ENCODE measurements at regions not wholly inside any gene's neighbourhood (a gene's known extent, or its start where the extent isn't known, plus 50 kb on each side); places are given as distances from the start of the nearest gene placed in this dataset.

DNA sequence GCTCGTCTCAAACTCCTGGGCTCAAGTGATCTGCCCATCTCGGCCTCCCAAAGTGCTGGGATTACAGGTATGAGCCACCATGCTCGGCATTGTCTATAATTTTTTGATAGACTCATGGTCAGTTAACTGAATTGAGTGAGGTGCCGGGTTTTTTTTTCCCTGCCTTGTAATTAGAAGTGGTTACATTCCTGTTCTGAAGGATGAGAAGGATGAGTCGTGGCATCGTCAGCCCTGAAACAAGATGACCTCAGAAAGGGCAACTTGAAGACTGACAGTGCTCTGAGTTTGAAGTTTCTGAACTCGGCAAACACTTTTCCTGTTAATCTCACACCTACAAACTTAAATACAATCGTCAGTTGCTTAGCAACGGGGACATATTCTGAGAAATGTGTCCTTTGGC lies 158.7 kb upstream of the PDE10A start:
- H3K18ac ChIP-seq (ENCODE audit: low read depth, low read length): no peak overlapping the region
- dilution Hi-C loops (cut with HindIII; ENCODE audit: low sequenced_read_pairs, unreplicated experiment): no loop called here
- no peak overlapping the region for H3K4me3 ChIP-seq (ENCODE audit: insufficient read depth, low read depth, low read length)
- no TSS peak for BruUV-seq (replicated peaks)
- peaks cover 2% of the 10 kb centered on the region; the same call in 1 of the 2 replicates for H3K36me3 ChIP-seq (ENCODE audit: control insufficient read depth, insufficient read depth, low read length)
- no peak overlapping the region for H2AK5ac ChIP-seq (ENCODE audit: low read depth, low read length)
- H3K4ac ChIP-seq (ENCODE audit: low read depth, low read length): no peak overlapping the region
- H3K4me2 ChIP-seq (ENCODE audit: low read depth, low read length): no peak overlapping the region
- H3K9ac ChIP-seq (ENCODE audit: low read depth, low read length): no peak overlapping the region
- no peak overlapping the region for H2BK120ac ChIP-seq (ENCODE audit: low read depth, low read length)
- no peaks in the 10 kb centered on the region for H3K79me1 ChIP-seq (ENCODE audit: low read depth in 1 of 2, low read length in 2 of 2)
- in situ Hi-C loops (cut with MboI; ENCODE audit: low sequenced_read_pairs): no loop called here
- H3K4me1 ChIP-seq (ENCODE audit: control insufficient read depth, insufficient read depth, low read length): peaks cover 3% of the 10 kb centered on the region
- H4K5ac ChIP-seq (ENCODE audit: low read depth, low read length): no peak overlapping the region
- no peak overlapping the region for H3K14ac ChIP-seq (replicated peaks; ENCODE audit: low read depth, low read length)
- no peak overlapping the region for H2BK5ac ChIP-seq (ENCODE audit: low read depth, low read length, poor library complexity, severe bottlenecking)
- ATAC-seq (ENCODE audit: low read depth) (peak; percentile 67; the same call in 1 of the 2 replicates), DNase-seq (peak; percentile 58)
- no peak overlapping the region for H2AFZ ChIP-seq (replicated peaks; ENCODE audit: low read length, poor library complexity)
- peaks cover 7% of the 10 kb centered on the region; the same call in 1 of the 2 replicates for H3K27me3 ChIP-seq (ENCODE audit: control insufficient read depth, insufficient read depth, low read length)
- H3K23ac ChIP-seq (ENCODE audit: low read depth, low read length): no peak overlapping the region
- no peaks in the 10 kb centered on the region; the same call in 1 of the 2 replicates for H4K20me1 ChIP-seq (ENCODE audit: insufficient read depth, low read length)
- H3K9me1 ChIP-seq (ENCODE audit: insufficient read depth, low read length): no peaks in the 10 kb centered on the region
- H2BK20ac ChIP-seq (ENCODE audit: low read depth, low read length): no peak overlapping the region
- no peak overlapping the region for H3K27ac ChIP-seq (ENCODE audit: insufficient read depth, low read length)
- 80% methylated on average over 2 of the region's 9 CpGs; no CpG with 5 or more reads in 1 of the 2 experiments for WGBS, 2 experiments (ENCODE audit: extremely low coverage in 2 of 2, insufficient read length in 1 of 2)
- TF ChIP-seq FOS (IDR thresholded peaks at IDR 0.05; ENCODE audit: low read depth, low read length) (no peak), CHD1 (IDR thresholded peaks at IDR 0.05; ENCODE audit: low read depth, low read length) (no peak), MAFK (IDR thresholded peaks at IDR 0.05; ENCODE audit: low read depth, low read length) (no peak), RFX5 (IDR thresholded peaks at IDR 0.05; ENCODE audit: low read depth, low read length) (no peak), MXI1 (IDR thresholded peaks at IDR 0.05; ENCODE audit: borderline replicate concordance, low read depth, low read length) (no peak), SMC3 (IDR thresholded peaks at IDR 0.05; ENCODE audit: low read depth, low read length) (no peak), POLR2A (IDR thresholded peaks at IDR 0.05; ENCODE audit: low read depth, low read length) (no peak), RAD21 (IDR thresholded peaks at IDR 0.05; ENCODE audit: low read length) (no peak), NFE2L2 (IDR thresholded peaks at IDR 0.05; ENCODE audit: low read depth, low read length) (no peak), BHLHE40 (IDR thresholded peaks at IDR 0.05; ENCODE audit: low read depth, low read length) (no peak), CEBPB (IDR thresholded peaks at IDR 0.05; ENCODE audit: low read depth, low read length) (no peak), MAZ (IDR thresholded peaks at IDR 0.05; ENCODE audit: borderline replicate concordance, low read depth, low read length) (no peak), RCOR1 (IDR thresholded peaks at IDR 0.05; ENCODE audit: insufficient replicate concordance, low read length) (no peak)
- TF ChIP-seq, protein P1, sequence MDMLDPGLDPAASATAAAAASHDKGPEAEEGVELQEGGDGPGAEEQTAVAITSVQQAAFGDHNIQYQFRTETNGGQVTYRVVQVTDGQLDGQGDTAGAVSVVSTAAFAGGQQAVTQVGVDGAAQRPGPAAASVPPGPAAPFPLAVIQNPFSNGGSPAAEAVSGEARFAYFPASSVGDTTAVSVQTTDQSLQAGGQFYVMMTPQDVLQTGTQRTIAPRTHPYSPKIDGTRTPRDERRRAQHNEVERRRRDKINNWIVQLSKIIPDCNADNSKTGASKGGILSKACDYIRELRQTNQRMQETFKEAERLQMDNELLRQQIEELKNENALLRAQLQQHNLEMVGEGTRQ (IDR thresholded peaks at IDR 0.05; ENCODE audit: low read depth, low read length): no peak
- TF ChIP-seq, protein P2, sequence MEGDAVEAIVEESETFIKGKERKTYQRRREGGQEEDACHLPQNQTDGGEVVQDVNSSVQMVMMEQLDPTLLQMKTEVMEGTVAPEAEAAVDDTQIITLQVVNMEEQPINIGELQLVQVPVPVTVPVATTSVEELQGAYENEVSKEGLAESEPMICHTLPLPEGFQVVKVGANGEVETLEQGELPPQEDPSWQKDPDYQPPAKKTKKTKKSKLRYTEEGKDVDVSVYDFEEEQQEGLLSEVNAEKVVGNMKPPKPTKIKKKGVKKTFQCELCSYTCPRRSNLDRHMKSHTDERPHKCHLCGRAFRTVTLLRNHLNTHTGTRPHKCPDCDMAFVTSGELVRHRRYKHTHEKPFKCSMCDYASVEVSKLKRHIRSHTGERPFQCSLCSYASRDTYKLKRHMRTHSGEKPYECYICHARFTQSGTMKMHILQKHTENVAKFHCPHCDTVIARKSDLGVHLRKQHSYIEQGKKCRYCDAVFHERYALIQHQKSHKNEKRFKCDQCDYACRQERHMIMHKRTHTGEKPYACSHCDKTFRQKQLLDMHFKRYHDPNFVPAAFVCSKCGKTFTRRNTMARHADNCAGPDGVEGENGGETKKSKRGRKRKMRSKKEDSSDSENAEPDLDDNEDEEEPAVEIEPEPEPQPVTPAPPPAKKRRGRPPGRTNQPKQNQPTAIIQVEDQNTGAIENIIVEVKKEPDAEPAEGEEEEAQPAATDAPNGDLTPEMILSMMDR (conservative IDR thresholded peaks at IDR 0.05; ENCODE audit: low read depth, low read length): no peak
- TF ChIP-seq, protein P3, sequence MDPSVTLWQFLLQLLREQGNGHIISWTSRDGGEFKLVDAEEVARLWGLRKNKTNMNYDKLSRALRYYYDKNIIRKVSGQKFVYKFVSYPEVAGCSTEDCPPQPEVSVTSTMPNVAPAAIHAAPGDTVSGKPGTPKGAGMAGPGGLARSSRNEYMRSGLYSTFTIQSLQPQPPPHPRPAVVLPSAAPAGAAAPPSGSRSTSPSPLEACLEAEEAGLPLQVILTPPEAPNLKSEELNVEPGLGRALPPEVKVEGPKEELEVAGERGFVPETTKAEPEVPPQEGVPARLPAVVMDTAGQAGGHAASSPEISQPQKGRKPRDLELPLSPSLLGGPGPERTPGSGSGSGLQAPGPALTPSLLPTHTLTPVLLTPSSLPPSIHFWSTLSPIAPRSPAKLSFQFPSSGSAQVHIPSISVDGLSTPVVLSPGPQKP (IDR thresholded peaks at IDR 0.05; ENCODE audit: borderline replicate concordance, low read depth, low read length): no peak
- H3K9me3 ChIP-seq (ENCODE audit: control insufficient read depth, insufficient read depth, low read length): no peaks in the 10 kb centered on the region
- POLR2A ChIA-PET (ENCODE audit: unreplicated experiment): no interaction called here
- intact Hi-C loops (cut with micrococcal nuclease): no loop called here
- H3K56ac ChIP-seq (ENCODE audit: extremely low read depth, insufficient read depth, low read length): no peak overlapping the region
- H2BK15ac ChIP-seq (ENCODE audit: low read depth, low read length): no peak overlapping the region
- no peak overlapping the region for H4K8ac ChIP-seq (ENCODE audit: low read depth in 2 of 2, low read length in 2 of 2)
- H4K91ac ChIP-seq (ENCODE audit: insufficient read depth, low read depth, low read length): no peak overlapping the region
- CTCF ChIA-PET: no interaction called here
- no peak overlapping the region for H2AK9ac ChIP-seq (replicated peaks; ENCODE audit: low read depth, low read length, poor library complexity)
